ENCODE measurements at regions not wholly inside any gene's neighbourhood (a gene's known extent, or its start where the extent isn't known, plus 50 kb on each side); places are given as distances from the start of the nearest gene placed in this dataset.

- TF ChIP-seq BACH2 (CRISPR knock-in tag; IDR thresholded peaks at IDR 0.05; ENCODE audit: borderline replicate concordance): no peak
- TF ChIP-seq ZNF8 (CRISPR knock-in tag; IDR thresholded peaks at IDR 0.05): no peak
- no peak for TF ChIP-seq ZFP3 (CRISPR knock-in tag; IDR thresholded peaks at IDR 0.05)
- TF ChIP-seq, protein P1, sequence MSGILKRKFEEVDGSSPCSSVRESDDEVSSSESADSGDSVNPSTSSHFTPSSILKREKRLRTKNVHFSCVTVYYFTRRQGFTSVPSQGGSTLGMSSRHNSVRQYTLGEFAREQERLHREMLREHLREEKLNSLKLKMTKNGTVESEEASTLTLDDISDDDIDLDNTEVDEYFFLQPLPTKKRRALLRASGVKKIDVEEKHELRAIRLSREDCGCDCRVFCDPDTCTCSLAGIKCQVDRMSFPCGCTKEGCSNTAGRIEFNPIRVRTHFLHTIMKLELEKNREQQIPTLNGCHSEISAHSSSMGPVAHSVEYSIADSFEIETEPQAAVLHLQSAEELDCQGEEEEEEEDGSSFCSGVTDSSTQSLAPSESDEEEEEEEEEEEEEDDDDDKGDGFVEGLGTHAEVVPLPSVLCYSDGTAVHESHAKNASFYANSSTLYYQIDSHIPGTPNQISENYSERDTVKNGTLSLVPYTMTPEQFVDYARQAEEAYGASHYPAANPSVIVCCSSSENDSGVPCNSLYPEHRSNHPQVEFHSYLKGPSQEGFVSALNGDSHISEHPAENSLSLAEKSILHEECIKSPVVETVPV (CRISPR knock-in tag; IDR thresholded peaks at IDR 0.05): no peak
- no peak for TF ChIP-seq GLIS3 (CRISPR knock-in tag; IDR thresholded peaks at IDR 0.05)
- no peak for TF ChIP-seq SNAI2 (CRISPR knock-in tag; IDR thresholded peaks at IDR 0.05)
- no peak for TF ChIP-seq PPARA (CRISPR knock-in tag; IDR thresholded peaks at IDR 0.05; ENCODE audit: borderline replicate concordance)
- TF ChIP-seq ZFP30 (CRISPR knock-in tag; IDR thresholded peaks at IDR 0.05): no peak
- TF ChIP-seq TCF4 (CRISPR knock-in tag; IDR thresholded peaks at IDR 0.05; ENCODE audit: borderline replicate concordance): no peak
- TF ChIP-seq ARNTL (CRISPR knock-in tag; IDR thresholded peaks at IDR 0.05; ENCODE audit: borderline replicate concordance, low read depth): no peak
Measured at GRCh38 chr7:45384499-45384898, 189.7 kb upstream of the ADCY1 start.

Measured in SK-N-SH treated with all-trans-retinoic acid at 6 μM for 48 hours (cell line).